HEK293 (cell line): ENCODE measurements at regions not wholly inside any gene's neighbourhood (a gene's known extent, or its start where the extent isn't known, plus 50 kb on each side); places are given as distances from the start of the nearest gene placed in this dataset.

ENCODE experiments used
- CTCF ChIA-PET: fragments of 350-600 bp; formaldehyde crosslinking; extraction: SDS; loops from one replicate; lab custom pipeline; 2021; ENCODE audit warnings: antibody characterized with exemption; lab: Yijun Ruan, JAX
- POLR2A ChIA-PET: fragments of 300-600 bp; formaldehyde crosslinking; extraction: SDS; loops from one replicate; lab custom pipeline; 2020; ENCODE audit warnings: antibody characterized with exemption, inconsistent platforms; lab: Yijun Ruan, JAX
- H3K27ac ChIP-seq: fragments of 200-500 bp; sonication (Bioruptor generic); 2 replicates; pipeline ENCODE4 v1.5.1; 2014; ENCODE audit warnings: low read depth, low read length, control low read depth, inconsistent platforms; ENCODE audit errors: extremely low read depth
- H3K36me3 ChIP-seq, 2 experiments: fragments of 200-500 bp in 1 of 2; sonication (Bioruptor generic) in 1 of 2; 1 replicate in 1 of 2; 2 replicates in 1 of 2; pipeline ENCODE4 v1.5.1; 2014 to 2017; ENCODE audit warnings: inconsistent platforms in 2 of 2, low read length in 2 of 2; ENCODE audit not compliant: control insufficient read depth in 2 of 2, insufficient read depth in 1 of 2
- H3K4me1 ChIP-seq: fragments of 200-500 bp; sonication (Bioruptor generic); 2 replicates; pipeline ENCODE4 v1.5.1; 2014; ENCODE audit warnings: mild to moderate bottlenecking, low read length, inconsistent platforms; ENCODE audit not compliant: control insufficient read depth, insufficient read depth
- H3K4me3 ChIP-seq: 2 replicates; pipeline ENCODE4 v1.5.1; 2011; ENCODE audit warnings: low read depth, mild to moderate bottlenecking, control low read depth, low read length, moderate library complexity
- H3K9me3 ChIP-seq: fragments of 200-500 bp; sonication (Bioruptor generic); 2 replicates; pipeline ENCODE4 v1.5.1; 2014; ENCODE audit warnings: low read depth, low read length, inconsistent platforms; ENCODE audit not compliant: control insufficient read depth, insufficient read depth
- ZBTB21 ChIP-seq: fragments of 450-650 bp; formaldehyde crosslinking; IDR thresholded peaks from 2 replicates; pipeline ENCODE4 v1.5.1; 2017; ENCODE audit warnings: missing biosample characterization, missing genetic modification characterization
- ZFP69B ChIP-seq: fragments of 450-650 bp; formaldehyde crosslinking; IDR thresholded peaks from 2 replicates; pipeline ENCODE4 v1.5.1; 2016; ENCODE audit warnings: missing biosample characterization, missing genetic modification characterization
- ZNF146 ChIP-seq: fragments of 450-650 bp; formaldehyde crosslinking; IDR thresholded peaks from 2 replicates; pipeline ENCODE4 v1.5.1; 2016; ENCODE audit warnings: missing biosample characterization, missing genetic modification characterization
- ZNF175 ChIP-seq: fragments of 450-650 bp; formaldehyde crosslinking; IDR thresholded peaks from 2 replicates; pipeline ENCODE4 v1.5.1; 2016; ENCODE audit warnings: missing biosample characterization, missing genetic modification characterization
- ZNF202 ChIP-seq: fragments of 450-650 bp; formaldehyde crosslinking; IDR thresholded peaks from 2 replicates; pipeline ENCODE4 v1.5.1; 2016; ENCODE audit warnings: missing biosample characterization, missing genetic modification characterization, borderline replicate concordance
- ZNF214 ChIP-seq: fragments of 450-650 bp; formaldehyde crosslinking; IDR thresholded peaks from 2 replicates; pipeline ENCODE4 v1.5.1; 2017; ENCODE audit warnings: missing biosample characterization, mild to moderate bottlenecking, missing genetic modification characterization, borderline replicate concordance
- ZNF24 ChIP-seq: fragments of 450-650 bp; formaldehyde crosslinking; IDR thresholded peaks from 2 replicates; pipeline ENCODE4 v1.5.1; 2016; ENCODE audit warnings: missing biosample characterization, missing genetic modification characterization
- ZNF747 ChIP-seq: fragments of 450-650 bp; formaldehyde crosslinking; IDR thresholded peaks from 2 replicates; pipeline ENCODE4 v1.5.1; 2016; ENCODE audit warnings: missing biosample characterization, missing genetic modification characterization
- ZNF776 ChIP-seq: fragments of 450-650 bp; formaldehyde crosslinking; IDR thresholded peaks from 2 replicates; pipeline ENCODE4 v1.5.0; 2017; ENCODE audit warnings: missing biosample characterization, missing genetic modification characterization, borderline replicate concordance
- ZNF792 ChIP-seq: fragments of 450-650 bp; formaldehyde crosslinking; IDR thresholded peaks from 2 replicates; pipeline ENCODE4 v1.5.1; 2016; ENCODE audit warnings: missing biosample characterization, missing genetic modification characterization
- ZNF830 ChIP-seq: fragments of 450-650 bp; IDR thresholded peaks from 2 replicates; pipeline ENCODE4 v1.5.0; 2018; ENCODE audit warnings: missing biosample characterization, missing genetic modification characterization, low read depth, mild to moderate bottlenecking, moderate library complexity
- ZNF843 ChIP-seq: fragments of 450-650 bp; formaldehyde crosslinking; IDR thresholded peaks from 2 replicates; pipeline ENCODE4 v1.5.1; 2016; ENCODE audit warnings: missing biosample characterization, missing genetic modification characterization
- ZSCAN16 ChIP-seq: fragments of 450-650 bp; formaldehyde crosslinking; IDR thresholded peaks from 2 replicates; pipeline ENCODE4 v1.5.1; 2016; ENCODE audit warnings: missing biosample characterization, missing genetic modification characterization
- TF ChIP-seq, protein P1 (sequence below): fragments of 450-650 bp; formaldehyde crosslinking; IDR thresholded peaks from 2 replicates; pipeline ENCODE4 v1.5.0; 2017; ENCODE audit warnings: missing biosample characterization, missing genetic modification characterization, borderline replicate concordance
- TF ChIP-seq, protein P2 (sequence below): fragments of 450-650 bp; formaldehyde crosslinking; IDR thresholded peaks from 2 replicates; pipeline ENCODE4; 2016; ENCODE audit warnings: missing biosample characterization, missing genetic modification characterization
- TF ChIP-seq, protein P3 (sequence below): IDR thresholded peaks from 2 replicates; pipeline ENCODE4 v1.6.1; 2011; ENCODE audit warnings: mild to moderate bottlenecking, low read depth, low read length, borderline replicate concordance
- TF ChIP-seq, protein P4 (sequence below): fragments of 450-650 bp; formaldehyde crosslinking; IDR thresholded peaks from 2 replicates; pipeline ENCODE4 v1.5.1; 2016; ENCODE audit warnings: missing biosample characterization, missing genetic modification characterization

DNA sequence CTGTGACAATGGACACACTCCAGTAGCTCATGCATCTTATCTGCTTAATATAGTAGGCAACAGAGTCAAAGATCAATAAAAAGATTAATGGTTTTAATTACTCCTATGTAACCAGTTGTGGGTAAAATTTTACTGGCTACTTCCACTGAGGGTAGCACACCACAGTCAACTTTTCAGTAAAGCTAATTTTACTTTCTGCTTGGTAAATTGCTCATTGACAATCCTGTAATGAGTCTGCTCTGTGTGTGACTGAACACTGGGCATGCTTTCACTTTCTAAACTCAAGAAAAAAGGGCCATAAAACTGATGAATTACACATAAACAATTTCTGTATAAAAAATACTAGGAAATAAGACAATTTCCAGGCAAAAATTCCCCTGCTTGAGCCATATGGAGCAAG, 838.3 kb downstream of the VGLL3 start:
- no peak overlapping the region for H3K4me3 ChIP-seq
- H3K27ac ChIP-seq = no peak overlapping the region
- CTCF ChIA-PET = no interaction called here
- no peaks in the 10 kb centered on the region for H3K4me1 ChIP-seq
- POLR2A ChIA-PET = no interaction called here
- TF ChIP-seq ZNF843 (tag by site-specific recombination) = no peak
- TF ChIP-seq ZNF24 (tag by site-specific recombination) = no peak
- TF ChIP-seq ZNF776 = no peak
- no peak for TF ChIP-seq ZNF747
- no peak for TF ChIP-seq ZBTB21 (tag by site-specific recombination)
- TF ChIP-seq, all 188 proteins: peak for 0
- no peaks in the 10 kb centered on the region for H3K36me3 ChIP-seq
- H3K9me3 ChIP-seq = no peaks in the 10 kb centered on the region

DNA sequence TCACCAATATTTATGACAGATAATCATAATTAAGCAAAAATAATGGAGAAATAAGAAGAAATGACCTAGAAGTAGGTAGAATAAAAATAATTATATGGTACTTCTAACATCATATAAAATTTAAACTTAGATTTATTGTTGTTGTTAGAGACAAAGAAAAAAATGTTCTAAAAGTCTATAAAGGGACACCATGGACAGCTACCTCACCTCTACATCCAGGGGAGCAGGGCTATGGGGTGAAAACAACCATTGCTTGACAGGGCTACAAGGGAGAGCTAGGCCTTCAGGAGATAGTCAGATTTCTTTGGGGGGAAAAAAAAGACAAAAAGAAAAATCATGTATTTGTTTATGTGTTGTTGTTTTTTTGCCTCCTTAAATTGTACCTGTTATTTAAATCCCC, 841.9 kb downstream of the VGLL3 start:
- H3K27ac ChIP-seq = no peak overlapping the region
- ChIA-PET CTCF (no interaction called here), POLR2A (no interaction called here)
- no peak overlapping the region for H3K4me3 ChIP-seq
- no peaks in the 10 kb centered on the region for H3K4me1 ChIP-seq
- H3K36me3 ChIP-seq = no peaks in the 10 kb centered on the region
- TF ChIP-seq, protein P1, sequence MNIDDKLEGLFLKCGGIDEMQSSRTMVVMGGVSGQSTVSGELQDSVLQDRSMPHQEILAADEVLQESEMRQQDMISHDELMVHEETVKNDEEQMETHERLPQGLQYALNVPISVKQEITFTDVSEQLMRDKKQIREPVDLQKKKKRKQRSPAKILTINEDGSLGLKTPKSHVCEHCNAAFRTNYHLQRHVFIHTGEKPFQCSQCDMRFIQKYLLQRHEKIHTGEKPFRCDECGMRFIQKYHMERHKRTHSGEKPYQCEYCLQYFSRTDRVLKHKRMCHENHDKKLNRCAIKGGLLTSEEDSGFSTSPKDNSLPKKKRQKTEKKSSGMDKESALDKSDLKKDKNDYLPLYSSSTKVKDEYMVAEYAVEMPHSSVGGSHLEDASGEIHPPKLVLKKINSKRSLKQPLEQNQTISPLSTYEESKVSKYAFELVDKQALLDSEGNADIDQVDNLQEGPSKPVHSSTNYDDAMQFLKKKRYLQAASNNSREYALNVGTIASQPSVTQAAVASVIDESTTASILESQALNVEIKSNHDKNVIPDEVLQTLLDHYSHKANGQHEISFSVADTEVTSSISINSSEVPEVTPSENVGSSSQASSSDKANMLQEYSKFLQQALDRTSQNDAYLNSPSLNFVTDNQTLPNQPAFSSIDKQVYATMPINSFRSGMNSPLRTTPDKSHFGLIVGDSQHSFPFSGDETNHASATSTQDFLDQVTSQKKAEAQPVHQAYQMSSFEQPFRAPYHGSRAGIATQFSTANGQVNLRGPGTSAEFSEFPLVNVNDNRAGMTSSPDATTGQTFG (tag by site-specific recombination) = no peak
- TF ChIP-seq ZNF175 (no peak), ZNF146 (tag by site-specific recombination) (no peak), ZNF792 (tag by site-specific recombination) (no peak), ZNF202 (tag by site-specific recombination) (no peak), ZNF830 (tag by site-specific recombination) (no peak), ZFP69B (tag by site-specific recombination) (no peak), ZNF214 (tag by site-specific recombination) (no peak), ZSCAN16 (tag by site-specific recombination) (no peak)
- TF ChIP-seq, protein P2, sequence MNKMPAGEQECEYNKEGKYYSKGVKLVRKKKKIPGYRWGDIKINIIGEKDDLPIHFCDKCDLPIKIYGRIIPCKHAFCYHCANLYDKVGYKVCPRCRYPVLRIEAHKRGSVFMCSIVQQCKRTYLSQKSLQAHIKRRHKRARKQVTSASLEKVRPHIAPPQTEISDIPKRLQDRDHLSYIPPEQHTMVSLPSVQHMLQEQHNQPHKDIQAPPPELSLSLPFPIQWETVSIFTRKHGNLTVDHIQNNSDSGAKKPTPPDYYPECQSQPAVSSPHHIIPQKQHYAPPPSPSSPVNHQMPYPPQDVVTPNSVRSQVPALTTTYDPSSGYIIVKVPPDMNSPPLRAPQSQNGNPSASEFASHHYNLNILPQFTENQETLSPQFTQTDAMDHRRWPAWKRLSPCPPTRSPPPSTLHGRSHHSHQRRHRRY = no peak
- TF ChIP-seq, protein P3, sequence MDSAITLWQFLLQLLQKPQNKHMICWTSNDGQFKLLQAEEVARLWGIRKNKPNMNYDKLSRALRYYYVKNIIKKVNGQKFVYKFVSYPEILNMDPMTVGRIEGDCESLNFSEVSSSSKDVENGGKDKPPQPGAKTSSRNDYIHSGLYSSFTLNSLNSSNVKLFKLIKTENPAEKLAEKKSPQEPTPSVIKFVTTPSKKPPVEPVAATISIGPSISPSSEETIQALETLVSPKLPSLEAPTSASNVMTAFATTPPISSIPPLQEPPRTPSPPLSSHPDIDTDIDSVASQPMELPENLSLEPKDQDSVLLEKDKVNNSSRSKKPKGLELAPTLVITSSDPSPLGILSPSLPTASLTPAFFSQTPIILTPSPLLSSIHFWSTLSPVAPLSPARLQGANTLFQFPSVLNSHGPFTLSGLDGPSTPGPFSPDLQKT = no peak
- TF ChIP-seq, protein P4, sequence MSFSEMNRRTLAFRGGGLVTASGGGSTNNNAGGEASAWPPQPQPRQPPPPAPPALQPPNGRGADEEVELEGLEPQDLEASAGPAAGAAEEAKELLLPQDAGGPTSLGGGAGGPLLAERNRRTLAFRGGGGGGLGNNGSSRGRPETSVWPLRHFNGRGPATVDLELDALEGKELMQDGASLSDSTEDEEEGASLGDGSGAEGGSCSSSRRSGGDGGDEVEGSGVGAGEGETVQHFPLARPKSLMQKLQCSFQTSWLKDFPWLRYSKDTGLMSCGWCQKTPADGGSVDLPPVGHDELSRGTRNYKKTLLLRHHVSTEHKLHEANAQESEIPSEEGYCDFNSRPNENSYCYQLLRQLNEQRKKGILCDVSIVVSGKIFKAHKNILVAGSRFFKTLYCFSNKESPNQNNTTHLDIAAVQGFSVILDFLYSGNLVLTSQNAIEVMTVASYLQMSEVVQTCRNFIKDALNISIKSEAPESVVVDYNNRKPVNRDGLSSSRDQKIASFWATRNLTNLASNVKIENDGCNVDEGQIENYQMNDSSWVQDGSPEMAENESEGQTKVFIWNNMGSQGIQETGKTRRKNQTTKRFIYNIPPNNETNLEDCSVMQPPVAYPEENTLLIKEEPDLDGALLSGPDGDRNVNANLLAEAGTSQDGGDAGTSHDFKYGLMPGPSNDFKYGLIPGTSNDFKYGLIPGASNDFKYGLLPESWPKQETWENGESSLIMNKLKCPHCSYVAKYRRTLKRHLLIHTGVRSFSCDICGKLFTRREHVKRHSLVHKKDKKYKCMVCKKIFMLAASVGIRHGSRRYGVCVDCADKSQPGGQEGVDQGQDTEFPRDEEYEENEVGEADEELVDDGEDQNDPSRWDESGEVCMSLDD = no peak
- H3K9me3 ChIP-seq = no peaks in the 10 kb centered on the region
